Mesothelial cell of epicardium (in vitro differentiated cells): ENCODE measurements at regions not wholly inside any gene's neighbourhood (a gene's known extent, or its start where the extent isn't known, plus 50 kb on each side); places are given as distances from the start of the nearest gene placed in this dataset.

Experiments
- DNase-seq, 2 experiments: peaks; one replicate each; pipeline ENCODE4 v3.0.0; 2021; ENCODE audit warnings: low spot score in 2 of 2; ENCODE audit not compliant: unreplicated experiment in 2 of 2
- H3K27ac Mint-ChIP-seq: 2 replicates; pipeline ENCODE4 v1.8.0; 2021; ENCODE audit warnings: mixed read lengths
- H3K27me3 Mint-ChIP-seq: 2 replicates; pipeline ENCODE4 v1.8.0; 2021; ENCODE audit warnings: low read depth, mixed read lengths
- H3K36me3 Mint-ChIP-seq: 2 replicates; pipeline ENCODE4 v1.8.0; 2021; ENCODE audit warnings: mixed read lengths
- H3K4me1 Mint-ChIP-seq: 2 replicates; pipeline ENCODE4 v1.8.0; 2021; ENCODE audit warnings: mixed read lengths
- H3K4me3 Mint-ChIP-seq: 2 replicates; pipeline ENCODE4 v1.8.0; 2021; ENCODE audit warnings: mild to moderate bottlenecking, moderate library complexity, mixed read lengths
- H3K9me3 Mint-ChIP-seq: 2 replicates; pipeline ENCODE4 v1.8.0; 2021; ENCODE audit warnings: mixed read lengths
- CTCF ChIP-seq: fragments of 200-600 bp; sonication (generic); IDR thresholded peaks from one replicate; pipeline ENCODE4 v1.5.0; 2021; ENCODE audit warnings: antibody characterized with exemption; ENCODE audit not compliant: unreplicated experiment

- H3K36me3 Mint-ChIP-seq = no peaks in the 10 kb centered on the region
These were observed 705.8 kb downstream of the C12orf50 start for GRCh38 chr12:87323369-87323768.

GRCh38 chr12:87320724-87321123, 708.5 kb downstream of the C12orf50 start:
- Mint-ChIP-seq H3K27ac (no peak overlapping the region), H3K36me3 (no peaks in the 10 kb centered on the region), H3K9me3 (no peaks in the 10 kb centered on the region), H3K27me3 (no peaks in the 10 kb centered on the region), H3K4me3 (no peak overlapping the region), H3K4me1 (peaks cover 6% of the 10 kb centered on the region)
- DNase-seq = no peak
- no peak for TF ChIP-seq CTCF

More at GRCh38 chr12:87323369-87323768, 705.8 kb downstream of the C12orf50 start:
- no peak overlapping the region for H3K27ac Mint-ChIP-seq
- DNase-seq = no peak
- no peak overlapping the region for H3K4me3 Mint-ChIP-seq
- no peak for TF ChIP-seq CTCF
- H3K27me3 Mint-ChIP-seq = no peaks in the 10 kb centered on the region
- H3K9me3 Mint-ChIP-seq = no peaks in the 10 kb centered on the region
- peaks cover 3% of the 10 kb centered on the region for H3K4me1 Mint-ChIP-seq

- TF ChIP-seq CTCF = no peak
- Mint-ChIP-seq H3K4me1 (peaks cover 3% of the 10 kb centered on the region), H3K9me3 (peaks cover 4% of the 10 kb centered on the region), H3K27me3 (no peaks in the 10 kb centered on the region), H3K27ac (no peak overlapping the region), H3K36me3 (no peaks in the 10 kb centered on the region), H3K4me3 (no peak overlapping the region)
- no peak for DNase-seq
These were observed 711.9 kb downstream of the C12orf50 start for GRCh38 chr12:87317302-87317701.

GRCh38 chr12:87311206-87311605, 718.0 kb downstream of the C12orf50 start:
- TF ChIP-seq CTCF = no peak
- Mint-ChIP-seq H3K27ac (no peak overlapping the region), H3K27me3 (no peaks in the 10 kb centered on the region), H3K4me1 (no peaks in the 10 kb centered on the region), H3K36me3 (no peaks in the 10 kb centered on the region), H3K9me3 (peaks cover 4% of the 10 kb centered on the region), H3K4me3 (no peak overlapping the region)
- DNase-seq = no peak

- no peak overlapping the region for H3K27ac Mint-ChIP-seq
- no peaks in the 10 kb centered on the region for H3K36me3 Mint-ChIP-seq
- no peak for TF ChIP-seq CTCF
- no peak overlapping the region for H3K4me3 Mint-ChIP-seq
- H3K4me1 Mint-ChIP-seq = peaks cover 5% of the 10 kb centered on the region
- DNase-seq = no peak
- peaks cover 3% of the 10 kb centered on the region for H3K9me3 Mint-ChIP-seq
- H3K27me3 Mint-ChIP-seq = no peaks in the 10 kb centered on the region
These were observed 719.1 kb downstream of the C12orf50 start for GRCh38 chr12:87310126-87310525.

- Mint-ChIP-seq H3K9me3 (no peaks in the 10 kb centered on the region), H3K4me1 (peaks cover 17% of the 10 kb centered on the region), H3K27me3 (no peaks in the 10 kb centered on the region), H3K36me3 (no peaks in the 10 kb centered on the region), H3K27ac (no peak overlapping the region), H3K4me3 (no peak overlapping the region)
- no peak for TF ChIP-seq CTCF
- no peak for DNase-seq
These were observed 723.7 kb downstream of the C12orf50 start for GRCh38 chr12:87305481-87305880.
